ENCODE measurements at regions not wholly inside any gene's neighbourhood (a gene's known extent, or its start where the extent isn't known, plus 50 kb on each side); places are given as distances from the start of the nearest gene placed in this dataset.

DNA sequence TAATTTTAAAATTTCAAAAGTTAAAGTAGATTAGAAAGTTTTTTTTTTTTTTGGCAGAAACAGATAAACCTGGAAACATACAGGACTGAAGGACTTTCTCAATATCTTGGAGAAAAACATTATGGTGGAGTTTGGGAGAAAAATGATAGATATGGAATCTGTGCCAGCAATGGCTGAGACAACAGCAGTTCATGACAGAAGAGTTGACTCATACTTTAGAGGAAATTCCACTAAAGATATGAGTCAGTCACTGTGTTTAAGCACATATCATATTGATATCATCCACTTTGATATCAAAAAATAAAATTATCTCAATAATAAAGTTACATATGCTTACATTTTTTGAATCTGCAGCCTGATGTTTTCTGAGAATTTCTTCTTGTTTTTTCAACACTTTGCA is 193.9 kb upstream of the OR4E1 start:
- TF ChIP-seq, protein P1, sequence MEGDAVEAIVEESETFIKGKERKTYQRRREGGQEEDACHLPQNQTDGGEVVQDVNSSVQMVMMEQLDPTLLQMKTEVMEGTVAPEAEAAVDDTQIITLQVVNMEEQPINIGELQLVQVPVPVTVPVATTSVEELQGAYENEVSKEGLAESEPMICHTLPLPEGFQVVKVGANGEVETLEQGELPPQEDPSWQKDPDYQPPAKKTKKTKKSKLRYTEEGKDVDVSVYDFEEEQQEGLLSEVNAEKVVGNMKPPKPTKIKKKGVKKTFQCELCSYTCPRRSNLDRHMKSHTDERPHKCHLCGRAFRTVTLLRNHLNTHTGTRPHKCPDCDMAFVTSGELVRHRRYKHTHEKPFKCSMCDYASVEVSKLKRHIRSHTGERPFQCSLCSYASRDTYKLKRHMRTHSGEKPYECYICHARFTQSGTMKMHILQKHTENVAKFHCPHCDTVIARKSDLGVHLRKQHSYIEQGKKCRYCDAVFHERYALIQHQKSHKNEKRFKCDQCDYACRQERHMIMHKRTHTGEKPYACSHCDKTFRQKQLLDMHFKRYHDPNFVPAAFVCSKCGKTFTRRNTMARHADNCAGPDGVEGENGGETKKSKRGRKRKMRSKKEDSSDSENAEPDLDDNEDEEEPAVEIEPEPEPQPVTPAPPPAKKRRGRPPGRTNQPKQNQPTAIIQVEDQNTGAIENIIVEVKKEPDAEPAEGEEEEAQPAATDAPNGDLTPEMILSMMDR (IDR thresholded peaks at IDR 0.05): no peak
- TF ChIP-seq POLR2AphosphoS5 (IDR thresholded peaks at IDR 0.05) (no peak), EP300 (IDR thresholded peaks at IDR 0.05; ENCODE audit: low read depth) (no peak)
